ENCODE measurements at regions not wholly inside any gene's neighbourhood (a gene's known extent, or its start where the extent isn't known, plus 50 kb on each side); places are given as distances from the start of the nearest gene placed in this dataset.

DNA sequence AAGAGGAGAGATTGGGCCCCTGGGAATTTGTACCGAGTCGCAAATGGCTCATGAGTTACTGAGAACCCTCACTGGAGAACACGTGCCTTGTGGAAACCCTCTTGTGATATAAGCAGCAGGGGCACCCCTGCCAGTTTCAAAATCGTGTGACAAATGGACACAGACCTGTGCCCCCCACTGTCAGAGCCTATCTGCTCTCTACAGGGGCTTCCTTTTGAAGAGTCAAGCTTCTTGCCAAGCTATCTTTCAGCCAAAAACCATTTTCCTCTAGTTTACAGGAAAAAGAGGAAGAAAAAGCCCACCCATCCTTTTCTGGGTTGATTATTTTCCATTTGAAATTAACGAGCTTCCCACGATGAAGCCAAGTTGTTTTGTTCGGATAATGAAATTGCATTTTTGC lies 64.1 kb upstream of the MPP7 start:
- no peak for DNase-seq
- Histone ChIP-seq H4K20me1 (ENCODE audit: insufficient read depth, low read length) (no peaks in the 10 kb centered on the region), H3K27me3 (ENCODE audit: control insufficient read depth in 2 of 2, insufficient read depth in 2 of 2, low read length in 2 of 2) (no peaks in the 10 kb centered on the region), H3K79me2 (ENCODE audit: insufficient read depth, low read length) (no peaks in the 10 kb centered on the region), H3K4me2 (replicated peaks; ENCODE audit: extremely low read depth, low read length, poor library complexity, severe bottlenecking) (peak overlapping the region; percentile 66), H3K36me3 (replicated peaks in 1 of 2; ENCODE audit: control insufficient read depth in 1 of 2, insufficient read depth in 2 of 2, low read length in 2 of 2) (no peaks in the 10 kb centered on the region), H3K9me3 (replicated peaks in 1 of 2; ENCODE audit: control insufficient read depth in 1 of 2, insufficient read depth in 1 of 2, low read length in 2 of 2) (no peaks in the 10 kb centered on the region), H3K4me1 (ENCODE audit: control insufficient read depth in 1 of 2, insufficient read depth in 2 of 2, low read length in 2 of 2) (peaks cover 54 to 63% of the 10 kb centered on the region in 2 donors), H3K4me3 (replicated peaks in 1 of 3; ENCODE audit: low read depth in 2 of 3, low read length in 3 of 3) (peak overlapping the region in 1 of 3 experiments; percentile 53), H2AFZ (ENCODE audit: insufficient read depth, low read depth, low read length, poor library complexity, severe bottlenecking) (peak overlapping the region; percentile 67), H3K27ac (ENCODE audit: low read depth in 1 of 2, low read length in 2 of 2) (peak overlapping the region; percentile 83 to 95), H3K9ac (ENCODE audit: insufficient read depth, low read length, poor library complexity, severe bottlenecking) (peak overlapping the region; percentile 43)
- peaks cover 58% of the 10 kb centered on the region for H3K4me1 Mint-ChIP-seq
- H3K27ac Mint-ChIP-seq: peak overlapping the region; percentile 90 to 96 (median 95)
- TF ChIP-seq, protein P1, sequence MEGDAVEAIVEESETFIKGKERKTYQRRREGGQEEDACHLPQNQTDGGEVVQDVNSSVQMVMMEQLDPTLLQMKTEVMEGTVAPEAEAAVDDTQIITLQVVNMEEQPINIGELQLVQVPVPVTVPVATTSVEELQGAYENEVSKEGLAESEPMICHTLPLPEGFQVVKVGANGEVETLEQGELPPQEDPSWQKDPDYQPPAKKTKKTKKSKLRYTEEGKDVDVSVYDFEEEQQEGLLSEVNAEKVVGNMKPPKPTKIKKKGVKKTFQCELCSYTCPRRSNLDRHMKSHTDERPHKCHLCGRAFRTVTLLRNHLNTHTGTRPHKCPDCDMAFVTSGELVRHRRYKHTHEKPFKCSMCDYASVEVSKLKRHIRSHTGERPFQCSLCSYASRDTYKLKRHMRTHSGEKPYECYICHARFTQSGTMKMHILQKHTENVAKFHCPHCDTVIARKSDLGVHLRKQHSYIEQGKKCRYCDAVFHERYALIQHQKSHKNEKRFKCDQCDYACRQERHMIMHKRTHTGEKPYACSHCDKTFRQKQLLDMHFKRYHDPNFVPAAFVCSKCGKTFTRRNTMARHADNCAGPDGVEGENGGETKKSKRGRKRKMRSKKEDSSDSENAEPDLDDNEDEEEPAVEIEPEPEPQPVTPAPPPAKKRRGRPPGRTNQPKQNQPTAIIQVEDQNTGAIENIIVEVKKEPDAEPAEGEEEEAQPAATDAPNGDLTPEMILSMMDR (IDR thresholded peaks at IDR 0.05): no peak
- WGBS (ENCODE audit: insufficient coverage): 49% methylated on average over 4 of the region's 7 CpGs
- peaks cover 0 to 6% (median 0%) of the 10 kb centered on the region in 7 donors for H3K9me3 Mint-ChIP-seq
- H3K27me3 Mint-ChIP-seq (ENCODE audit: low read depth in 3 of 3): peaks cover 0 to 2% (median 0%) of the 10 kb centered on the region in 3 donors
- no peak overlapping the region for H3K4me3 Mint-ChIP-seq
- intact Hi-C loops (cut with micrococcal nuclease): loop anchor here (2.0 to 5.0 kb wide), 3 partner anchors 14 to 65 kb away; partner anchors contain the start of gene MPP7 (in 1 of the 2)
- H3K36me3 Mint-ChIP-seq: no peaks in the 10 kb centered on the region

DNA sequence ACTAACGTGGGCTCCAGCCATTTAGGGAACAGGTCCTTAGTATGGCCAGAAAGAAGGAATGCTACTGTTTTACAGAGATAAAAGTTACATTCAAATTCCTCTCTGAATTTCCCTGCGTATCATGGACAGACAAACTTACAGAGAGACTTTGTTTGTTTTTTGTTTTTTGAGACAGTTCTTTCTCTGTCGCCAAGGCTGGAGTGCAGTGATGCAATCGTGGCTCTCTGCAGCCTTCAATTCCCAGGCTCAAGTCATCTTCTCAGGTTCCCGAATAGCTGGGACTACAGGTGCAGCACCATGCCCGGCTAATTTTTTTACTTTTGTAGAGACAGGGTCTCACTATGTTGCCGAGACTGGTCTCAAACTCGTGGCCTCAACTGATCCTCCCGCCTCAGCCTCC lies 64.5 kb upstream of the MPP7 start:
- Histone ChIP-seq H3K27me3 (ENCODE audit: control insufficient read depth in 2 of 2, insufficient read depth in 2 of 2, low read length in 2 of 2) (no peaks in the 10 kb centered on the region), H2AFZ (ENCODE audit: insufficient read depth, low read depth, low read length, poor library complexity, severe bottlenecking) (peak overlapping the region; percentile 67), H3K27ac (ENCODE audit: low read depth in 1 of 2, low read length in 2 of 2) (peak overlapping the region; percentile 83 to 95), H3K4me2 (replicated peaks; ENCODE audit: extremely low read depth, low read length, poor library complexity, severe bottlenecking) (peak overlapping the region; percentile 66), H3K4me1 (ENCODE audit: control insufficient read depth in 1 of 2, insufficient read depth in 2 of 2, low read length in 2 of 2) (peaks cover 54 to 63% of the 10 kb centered on the region in 2 donors), H3K36me3 (replicated peaks in 1 of 2; ENCODE audit: control insufficient read depth in 1 of 2, insufficient read depth in 2 of 2, low read length in 2 of 2) (no peaks in the 10 kb centered on the region), H3K4me3 (replicated peaks in 1 of 3; ENCODE audit: low read depth in 2 of 3, low read length in 3 of 3) (peak overlapping the region in 1 of 3 experiments; percentile 53), H3K9ac (ENCODE audit: insufficient read depth, low read length, poor library complexity, severe bottlenecking) (peak overlapping the region; percentile 43), H3K79me2 (ENCODE audit: insufficient read depth, low read length) (no peaks in the 10 kb centered on the region), H3K9me3 (replicated peaks in 1 of 2; ENCODE audit: control insufficient read depth in 1 of 2, insufficient read depth in 1 of 2, low read length in 2 of 2) (no peaks in the 10 kb centered on the region), H4K20me1 (ENCODE audit: insufficient read depth, low read length) (no peaks in the 10 kb centered on the region)
- intact Hi-C loops (cut with micrococcal nuclease): loop anchor here (2.0 to 5.0 kb wide), 3 partner anchors 13 to 65 kb away; partner anchors contain the start of gene MPP7 (in 1 of the 2)
- peak in 2 of 3 donors; percentile 28 to 55 for DNase-seq
- WGBS (ENCODE audit: insufficient coverage): 43% methylated on average over 7 of the region's 9 CpGs
- H3K36me3 Mint-ChIP-seq: no peaks in the 10 kb centered on the region
- H3K4me3 Mint-ChIP-seq: peak overlapping the region; percentile 20 to 30
- peaks cover 0 to 2% (median 0%) of the 10 kb centered on the region in 3 donors for H3K27me3 Mint-ChIP-seq (ENCODE audit: low read depth in 3 of 3)
- H3K27ac Mint-ChIP-seq: peak overlapping the region; percentile 90 to 96 (median 95)
- H3K4me1 Mint-ChIP-seq: peaks cover 58% of the 10 kb centered on the region
- H3K9me3 Mint-ChIP-seq: peaks cover 0 to 6% (median 0%) of the 10 kb centered on the region in 7 donors
- TF ChIP-seq, protein P1 (IDR thresholded peaks at IDR 0.05): no peak

All from CD14-positive monocyte (primary cell).